Stimulated activated CD4-positive, alpha-beta T cell treated with anti-CD3 and anti-CD28 coated beads, Interleukin-12 subunit alpha, Interleukin-12 subunit beta, amount 100 ng/mL, for 24 hours (primary cell): ENCODE measurements at regions not wholly inside any gene's neighbourhood (a gene's known extent, or its start where the extent isn't known, plus 50 kb on each side); places are given as distances from the start of the nearest gene placed in this dataset.
"Not testable (repeated sequence)": the region's sequence is repeated elsewhere in the genome, so short reads cannot be mapped to it uniquely, and the experiment has no call there.

Source experiments
- DNase-seq, 2 experiments: peaks; one replicate each; pipeline ENCODE4 v3.0.0-alpha.2; 2020; ENCODE audit warnings: low read depth in 2 of 2

- no peak for DNase-seq
These were observed 992.7 kb upstream of the USP15 start for GRCh38 chr12:61267474-61267873.

DNA sequence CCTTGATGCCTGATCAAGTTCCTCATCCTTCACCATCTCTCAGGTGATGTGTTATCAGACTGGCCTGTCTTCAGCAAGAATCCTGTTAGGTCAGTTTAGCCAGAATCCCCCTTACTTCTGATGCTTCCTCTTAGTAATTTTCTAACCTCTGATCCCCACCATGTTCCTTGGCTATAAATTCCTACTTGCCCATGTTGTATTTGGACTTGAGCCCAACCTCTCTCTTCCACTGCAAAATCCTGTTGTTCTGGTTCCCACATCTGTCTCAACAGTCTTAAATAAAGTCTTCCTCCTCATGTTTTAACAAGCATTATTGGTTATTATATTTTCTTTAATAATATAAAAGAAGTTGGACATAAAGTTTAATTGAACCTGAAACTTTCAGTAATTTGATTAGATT, 987.8 kb upstream of the USP15 start:
- no peak for DNase-seq

GRCh38 chr12:61282790-61283575, 977.2 kb upstream of the USP15 start:
- DNase-seq, result no peak

- DNase-seq, result no peak
These were observed 969.7 kb upstream of the USP15 start for GRCh38 chr12:61290473-61290872.

GRCh38 chr12:61291647-61292046, 968.6 kb upstream of the USP15 start:
- no peak for DNase-seq

- DNase-seq, result not testable (repeated sequence)
These were observed 966.2 kb upstream of the USP15 start for GRCh38 chr12:61294011-61294410.

DNA sequence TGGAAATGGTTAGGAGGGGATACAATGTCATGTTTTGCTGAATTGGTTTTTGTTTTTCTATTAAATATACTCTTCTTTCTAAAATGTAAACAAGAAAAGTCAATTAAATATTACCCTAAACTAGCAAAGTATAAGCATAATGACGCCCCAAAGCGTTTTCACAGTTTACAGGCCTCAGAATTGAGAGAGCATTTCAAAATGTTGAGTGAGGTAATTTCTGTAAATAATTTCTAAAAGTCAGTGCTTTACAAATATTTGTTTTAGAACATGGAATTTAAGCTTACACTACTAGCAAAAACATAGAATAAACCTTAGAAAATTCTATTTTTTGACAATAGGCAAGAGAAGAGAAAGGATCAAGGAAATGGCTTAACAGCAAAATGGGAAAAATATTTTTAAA, 958.4 kb upstream of the USP15 start:
- no peak for DNase-seq

DNA sequence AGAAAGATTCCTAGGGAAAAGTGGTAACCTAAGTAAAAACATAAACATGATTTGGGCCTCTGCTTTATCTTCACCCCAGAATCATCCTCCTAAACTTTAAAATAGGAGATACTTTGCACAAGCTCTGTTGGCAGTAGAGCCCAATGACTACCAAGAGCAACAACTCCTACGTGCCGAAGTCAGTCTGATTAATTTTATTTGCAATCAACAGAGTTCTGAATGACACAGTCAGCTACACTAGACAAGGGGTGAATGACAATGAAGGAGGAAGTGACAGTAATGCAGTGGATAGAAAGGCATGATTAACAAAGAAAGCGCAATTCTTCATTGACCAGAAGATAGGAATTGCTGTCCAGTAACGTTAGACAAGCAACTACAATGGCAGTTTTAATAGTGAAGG, 957.9 kb upstream of the USP15 start:
- DNase-seq, result no peak

DNA sequence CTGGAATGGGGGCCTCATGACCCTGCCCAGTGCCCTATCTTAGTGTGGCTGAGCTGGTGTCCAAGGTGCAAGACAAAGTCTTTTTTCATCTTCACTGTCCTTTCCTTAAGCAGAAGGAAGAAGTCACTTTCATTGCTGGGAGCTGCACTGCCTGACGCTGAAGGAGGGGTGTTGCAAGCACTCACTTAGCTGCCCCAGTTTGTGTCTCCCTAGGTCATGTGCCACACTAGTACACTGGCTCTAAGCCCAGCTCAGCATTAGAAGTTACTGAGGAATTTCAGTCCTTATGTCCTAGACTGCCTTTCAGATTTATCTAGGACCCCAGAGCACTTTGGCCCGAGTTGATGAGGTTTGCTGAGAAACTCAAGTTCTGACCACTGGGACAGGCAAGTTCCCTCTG, 952.0 kb upstream of the USP15 start:
- DNase-seq, result no peak

DNA sequence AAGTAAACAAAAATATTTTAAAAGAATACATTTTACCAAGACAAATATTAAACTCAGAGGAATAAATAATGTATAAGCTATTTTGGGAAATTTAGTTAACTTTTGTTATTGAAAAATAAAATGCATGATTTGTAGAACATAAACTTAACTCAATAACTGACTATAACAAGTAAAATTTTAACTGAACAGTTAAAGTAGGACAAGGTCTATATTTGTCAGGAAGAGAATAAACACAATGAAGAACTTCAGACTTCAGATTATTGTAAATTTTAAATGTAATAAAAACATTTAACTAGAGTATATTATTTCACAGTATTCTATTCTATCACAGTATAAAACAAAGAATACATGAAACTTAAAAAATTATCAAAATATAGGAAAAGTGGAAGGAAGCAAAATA, 948.8 kb upstream of the USP15 start:
- no peak for DNase-seq

DNA sequence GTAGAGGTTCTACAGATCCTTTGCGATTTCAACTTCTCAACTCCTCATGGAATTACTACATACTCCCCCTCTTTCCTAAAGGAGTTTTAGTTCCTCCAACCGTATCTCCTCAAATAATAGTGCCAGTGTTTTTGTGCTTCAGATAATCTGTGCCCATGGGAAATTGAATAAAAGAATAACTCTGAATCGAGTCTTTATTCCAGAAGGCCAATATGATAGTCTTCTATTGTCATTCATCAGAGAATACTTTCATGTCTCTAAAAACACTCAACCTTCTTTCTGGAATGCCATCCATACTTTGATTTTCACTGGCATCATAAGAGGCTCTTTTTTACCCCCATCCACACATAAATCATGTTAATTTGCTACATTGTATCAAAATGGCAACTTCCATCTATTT, 911.3 kb upstream of the USP15 start:
- DNase-seq, result no peak

DNA sequence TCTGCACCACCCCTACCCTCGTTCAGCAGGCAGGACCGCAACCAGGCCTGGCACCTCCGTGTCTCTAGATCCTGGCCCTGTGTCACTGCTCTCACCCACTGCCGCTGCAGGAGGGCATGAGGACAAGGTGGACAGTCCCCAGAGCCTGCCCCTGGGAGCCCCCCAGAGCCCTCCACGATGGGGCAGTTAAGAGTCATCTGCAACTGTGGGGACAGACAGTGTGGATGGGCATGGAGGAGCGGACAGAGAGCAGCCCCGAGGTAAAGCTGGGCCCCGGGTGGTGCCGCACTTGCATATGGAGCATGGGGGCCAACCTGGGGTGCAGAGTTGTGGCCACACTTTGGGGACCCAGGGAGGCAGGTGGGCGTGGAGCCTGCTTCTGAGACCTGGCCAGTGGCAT, 905.1 kb upstream of the USP15 start:
- DNase-seq, result no peak

DNA sequence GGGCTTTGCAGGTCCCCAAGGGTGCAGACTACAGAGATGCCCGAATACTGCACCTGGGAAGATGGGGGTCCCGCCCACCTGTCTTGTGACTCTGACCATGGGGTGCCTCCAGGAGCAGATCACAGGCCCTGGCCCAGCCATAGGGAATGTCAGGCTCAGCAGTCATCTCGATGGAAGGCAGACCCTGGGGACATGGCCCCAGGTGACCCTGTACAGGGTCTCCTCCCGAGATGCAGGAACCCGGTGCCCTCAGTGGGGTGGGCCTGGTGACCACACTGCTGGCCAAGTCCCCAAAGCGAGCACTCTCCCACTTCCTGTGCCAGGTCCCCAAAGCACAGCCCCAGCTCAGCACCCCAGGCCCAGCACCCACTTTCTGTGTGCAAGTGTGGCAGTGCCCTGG, 903.7 kb upstream of the USP15 start:
- DNase-seq, result no peak

GRCh38 chr12:61357496-61357895, 902.7 kb upstream of the USP15 start:
- no peak for DNase-seq

- DNase-seq, result no peak
These were observed 898.2 kb upstream of the USP15 start for GRCh38 chr12:61362037-61362436.

- DNase-seq, result no peak
These were observed 895.2 kb upstream of the USP15 start for GRCh38 chr12:61365001-61365400.

DNA sequence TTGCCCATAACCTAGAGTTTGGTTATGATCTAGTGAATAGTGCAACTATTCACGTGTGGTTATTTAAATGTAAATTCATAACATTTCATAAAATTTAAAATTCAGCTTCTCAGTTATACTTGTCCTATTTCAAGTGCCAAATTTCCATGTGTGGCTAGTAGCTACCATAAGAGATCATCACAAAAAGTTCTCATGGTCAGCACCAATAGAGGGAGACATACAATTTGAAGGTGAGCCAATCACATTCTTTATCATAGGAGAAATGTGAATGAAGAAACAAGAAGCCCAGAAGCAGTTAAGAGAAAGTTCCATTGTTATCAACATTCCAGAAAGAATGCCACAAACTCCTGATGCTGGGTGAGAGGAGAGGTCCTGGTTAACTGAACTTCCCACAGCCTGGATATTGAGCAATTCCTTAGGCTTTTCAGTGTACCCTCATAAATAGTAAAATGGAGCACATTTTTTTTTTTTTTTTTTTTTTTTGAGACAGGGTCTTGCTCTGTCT, 892.9 kb upstream of the USP15 start:
- DNase-seq, result no peak

DNA sequence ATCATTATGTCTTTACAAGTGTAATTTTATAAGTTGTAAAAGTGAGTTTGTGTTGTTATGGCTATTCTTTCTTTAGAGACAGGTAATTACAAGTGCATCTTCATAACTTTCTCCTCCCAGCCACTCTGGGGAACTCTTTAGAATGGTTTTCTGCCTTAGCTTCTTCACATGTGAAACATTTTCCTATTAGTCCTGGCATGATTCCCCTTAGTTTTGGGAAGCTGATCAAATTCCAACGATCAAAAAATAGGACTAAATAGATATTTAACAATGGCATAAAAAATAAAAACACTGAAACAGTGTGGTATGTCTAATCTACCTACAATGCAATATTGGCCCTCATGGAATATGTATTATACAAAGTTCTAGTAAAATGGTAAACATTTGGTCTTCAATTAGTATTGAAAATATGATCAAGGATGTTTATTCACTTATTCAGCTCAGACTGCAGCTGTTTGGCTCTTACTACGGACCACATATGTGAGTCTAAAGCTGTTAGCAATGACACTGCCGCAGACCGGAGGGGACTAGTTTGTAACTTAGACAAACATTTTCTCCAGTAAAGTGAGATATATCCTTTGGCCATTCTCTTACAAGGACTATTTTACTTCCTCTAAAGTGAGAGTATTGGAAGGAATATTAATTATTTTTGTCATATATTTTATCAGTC, 890.8 kb upstream of the USP15 start:
- DNase-seq, result no peak

GRCh38 chr12:61384511-61384910, 875.7 kb upstream of the USP15 start:
- DNase-seq, result no peak

GRCh38 chr12:61385771-61386170, 874.4 kb upstream of the USP15 start:
- no peak for DNase-seq

GRCh38 chr12:61397668-61398067, 862.5 kb upstream of the USP15 start:
- DNase-seq, result no peak

- DNase-seq, result no peak
These were observed 848.0 kb upstream of the USP15 start for GRCh38 chr12:61412201-61412600.

- no peak for DNase-seq
These were observed 845.7 kb upstream of the USP15 start for GRCh38 chr12:61414470-61414869.
